Naive thymus-derived CD4-positive, alpha-beta T cell (primary cell): ENCODE measurements at regions not wholly inside any gene's neighbourhood (a gene's known extent, or its start where the extent isn't known, plus 50 kb on each side); places are given as distances from the start of the nearest gene placed in this dataset.
"Not testable (repeated sequence)": the region's sequence is repeated elsewhere in the genome, so short reads cannot be mapped to it uniquely, and the experiment has no call there.

Experiments used
- ATAC-seq: fragments of 150-1000 bp; cut with Tn5 transposase; 2 replicates; pipeline ENCODE4 v1.10.0; 2021; ENCODE audit warnings: mild to moderate bottlenecking, moderate library complexity
- CTCF ChIA-PET: fragments of 350-600 bp; sonication (Branson Sonifier 250); formaldehyde crosslinking; loops from one replicate; lab custom pipeline; 2021; ENCODE audit warnings: antibody characterized with exemption; lab: Charles Lee
- POLR2A ChIA-PET: fragments of 350-600 bp; sonication (Branson Sonifier 250); formaldehyde crosslinking; loops from one replicate; lab custom pipeline; 2021; ENCODE audit warnings: antibody characterized with exemption, inconsistent platforms; lab: Charles Lee
- DNase-seq, 9 donors: peaks; one replicate each; pipeline versions ENCODE4 v3.0.0 to v3.0.0-alpha.2; 2020 to 2022; ENCODE audit warnings: mixed read lengths in 1 of 9
- H3K27ac ChIP-seq: one replicate; pipeline ENCODE4 v1.7.0; 2013; ENCODE audit warnings: mild to moderate bottlenecking, low read depth, low read length, moderate library complexity
- H3K27me3 ChIP-seq, 2 donors: one replicate each; pipeline ENCODE4 v1.7.0; 2013; ENCODE audit warnings: low read length in 2 of 2, mild to moderate bottlenecking in 2 of 2, moderate library complexity in 2 of 2; ENCODE audit not compliant: control insufficient read depth in 2 of 2, insufficient read depth in 2 of 2
- H3K36me3 ChIP-seq, 3 experiments: 1 replicate in 2 of 3; 2 replicates in 1 of 3; pipeline ENCODE4 v1.7.0; 2013; ENCODE audit warnings: low read length in 3 of 3, mild to moderate bottlenecking in 3 of 3, moderate library complexity in 1 of 3; ENCODE audit not compliant: insufficient read depth in 3 of 3, control insufficient read depth in 2 of 3
- H3K4me1 ChIP-seq, 2 donors: one replicate each; pipeline ENCODE4 v1.7.0; 2013; ENCODE audit warnings: low read length in 2 of 2, mild to moderate bottlenecking in 2 of 2, moderate library complexity in 1 of 2; ENCODE audit not compliant: control insufficient read depth in 2 of 2, insufficient read depth in 2 of 2
- H3K4me3 ChIP-seq: 2 replicates; pipeline ENCODE4 v1.7.0; 2013; ENCODE audit warnings: mild to moderate bottlenecking, low read length
- H3K9me3 ChIP-seq, 3 experiments: 1 replicate in 2 of 3; 2 replicates in 1 of 3; pipeline ENCODE4 v1.7.0; 2013; ENCODE audit warnings: low read length in 3 of 3; ENCODE audit not compliant: control insufficient read depth in 2 of 3
- H3K27ac Mint-ChIP-seq, 9 donors: one replicate each; pipeline ENCODE4 v1.8.0; 2020 to 2022; ENCODE audit warnings: mixed read lengths in 9 of 9, mild to moderate bottlenecking in 8 of 9, moderate library complexity in 5 of 9, inconsistent platforms in 2 of 9
- H3K27me3 Mint-ChIP-seq, 5 donors: one replicate each; pipeline ENCODE4 v1.8.0; 2021 to 2022; ENCODE audit warnings: mixed read lengths in 5 of 5, mild to moderate bottlenecking in 1 of 5
- H3K36me3 Mint-ChIP-seq, 5 donors: one replicate each; pipeline ENCODE4 v1.8.0; 2020 to 2022; ENCODE audit warnings: mixed read lengths in 5 of 5, mild to moderate bottlenecking in 3 of 5, inconsistent platforms in 1 of 5
- H3K4me1 Mint-ChIP-seq, 7 donors: one replicate each; pipeline ENCODE4 v1.8.0; 2020 to 2022; ENCODE audit warnings: mixed read lengths in 7 of 7, mild to moderate bottlenecking in 3 of 7, inconsistent platforms in 1 of 7
- H3K4me3 Mint-ChIP-seq, 10 donors: one replicate each; pipeline ENCODE4 v1.8.0; 2020 to 2022; ENCODE audit warnings: mild to moderate bottlenecking in 10 of 10, mixed read lengths in 10 of 10, moderate library complexity in 6 of 10, inconsistent platforms in 2 of 10
- H3K9me3 Mint-ChIP-seq, 11 donors: one replicate each; pipeline ENCODE4 v1.8.0; 2020 to 2022; ENCODE audit warnings: mixed read lengths in 11 of 11, mild to moderate bottlenecking in 4 of 11, inconsistent platforms in 1 of 11, moderate library complexity in 1 of 11
- intact Hi-C, 2 donors: fragments of 100-400 bp; cut with micrococcal nuclease; formaldehyde crosslinking; loops; one replicate each; pipeline ENCODE4 v1.15.1; 2023

DNA sequence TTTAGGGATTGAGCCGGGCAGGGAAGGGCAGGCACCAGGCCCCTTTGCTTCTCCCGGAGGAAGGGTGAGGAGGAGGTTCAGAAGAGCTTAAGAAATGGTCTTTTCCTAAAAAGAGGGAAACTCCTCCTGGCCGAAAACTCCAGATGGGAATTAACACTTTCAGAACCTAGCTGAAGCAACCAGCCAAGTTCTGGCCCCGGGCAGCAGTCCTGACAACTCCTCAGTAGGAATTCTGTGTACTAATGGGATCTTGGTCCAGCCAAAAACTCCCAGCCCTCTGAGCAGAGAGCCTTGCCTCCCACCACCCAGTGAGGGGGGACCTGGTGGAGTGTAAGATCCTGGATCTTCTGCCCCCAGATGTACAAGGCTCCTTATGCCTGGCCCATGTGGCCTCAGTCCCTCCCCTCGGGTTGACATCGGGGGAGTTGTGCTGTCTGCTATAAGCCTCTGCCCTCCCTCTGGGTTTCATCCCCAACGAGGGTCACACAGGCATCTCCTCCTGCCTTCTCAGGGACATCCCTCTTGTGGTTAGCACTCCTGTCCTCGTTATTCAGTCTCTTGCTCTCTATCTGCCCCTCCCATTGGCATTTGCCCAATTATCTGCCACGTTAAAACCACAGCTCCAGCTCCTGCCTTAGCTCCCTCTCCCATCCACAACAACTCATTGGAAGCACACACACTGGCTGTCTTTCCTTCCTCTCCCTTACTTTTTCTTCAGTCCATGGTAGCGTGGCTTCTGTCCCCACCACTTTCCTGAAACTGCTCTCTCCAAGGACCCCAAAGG lies 184.6 kb downstream of the CYP26B1 start:
- ATAC-seq (no peak), DNase-seq (no peak)
- no peak overlapping the region for H3K4me3 ChIP-seq
- POLR2A ChIA-PET = no interaction called here
- peaks cover 0 to 3% of the 10 kb centered on the region in 2 donors for H3K27me3 ChIP-seq
- H3K9me3 ChIP-seq = no peaks in the 10 kb centered on the region
- Mint-ChIP-seq H3K27me3 (peaks cover 0 to 29% (median 9%) of the 10 kb centered on the region in 5 donors), H3K4me3 (no peak overlapping the region), H3K36me3 (no peaks in the 10 kb centered on the region), H3K9me3 (peaks cover 0 to 23% (median 15%) of the 10 kb centered on the region in 11 donors), H3K4me1 (no peaks in the 10 kb centered on the region), H3K27ac (no peak overlapping the region)
- CTCF ChIA-PET = no interaction called here
- no peaks in the 10 kb centered on the region for H3K36me3 ChIP-seq
- no peak overlapping the region for H3K27ac ChIP-seq
- intact Hi-C loops = no loop called here
- H3K4me1 ChIP-seq = no peaks in the 10 kb centered on the region

DNA sequence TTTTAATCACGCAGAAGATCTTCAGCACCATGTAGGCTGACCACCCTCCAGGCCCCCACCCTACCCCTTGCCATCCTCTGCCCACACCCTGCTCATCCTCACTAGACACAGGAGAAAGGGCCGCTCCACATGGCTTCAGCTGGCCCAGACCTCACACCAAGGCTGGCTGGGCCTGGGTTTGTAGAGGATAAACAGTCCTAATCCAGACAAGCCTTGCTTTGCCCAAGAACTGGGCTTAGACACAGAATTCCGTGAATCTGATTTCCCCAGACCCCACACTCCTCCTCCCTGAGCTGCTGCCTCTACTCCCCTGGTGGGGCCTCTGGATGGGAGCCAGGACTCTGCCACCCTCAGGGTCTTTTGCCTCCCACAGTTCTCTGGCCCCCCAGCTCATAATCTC lies 185.3 kb downstream of the CYP26B1 start:
- H3K27ac Mint-ChIP-seq = no peak overlapping the region
- Histone ChIP-seq H3K27me3 (peaks cover 0 to 3% of the 10 kb centered on the region in 2 donors), H3K27ac (no peak overlapping the region), H3K4me3 (no peak overlapping the region), H3K36me3 (no peaks in the 10 kb centered on the region), H3K9me3 (no peaks in the 10 kb centered on the region), H3K4me1 (no peaks in the 10 kb centered on the region)
- no peaks in the 10 kb centered on the region for H3K4me1 Mint-ChIP-seq
- H3K4me3 Mint-ChIP-seq = no peak overlapping the region
- H3K27me3 Mint-ChIP-seq = peaks cover 0 to 23% (median 9%) of the 10 kb centered on the region in 5 donors
- ChIA-PET CTCF (no interaction called here), POLR2A (no interaction called here)
- intact Hi-C loops = no loop called here
- H3K36me3 Mint-ChIP-seq = no peaks in the 10 kb centered on the region
- H3K9me3 Mint-ChIP-seq = peaks cover 0 to 28% (median 15%) of the 10 kb centered on the region in 11 donors
- ATAC-seq (no peak), DNase-seq (no peak)

DNA sequence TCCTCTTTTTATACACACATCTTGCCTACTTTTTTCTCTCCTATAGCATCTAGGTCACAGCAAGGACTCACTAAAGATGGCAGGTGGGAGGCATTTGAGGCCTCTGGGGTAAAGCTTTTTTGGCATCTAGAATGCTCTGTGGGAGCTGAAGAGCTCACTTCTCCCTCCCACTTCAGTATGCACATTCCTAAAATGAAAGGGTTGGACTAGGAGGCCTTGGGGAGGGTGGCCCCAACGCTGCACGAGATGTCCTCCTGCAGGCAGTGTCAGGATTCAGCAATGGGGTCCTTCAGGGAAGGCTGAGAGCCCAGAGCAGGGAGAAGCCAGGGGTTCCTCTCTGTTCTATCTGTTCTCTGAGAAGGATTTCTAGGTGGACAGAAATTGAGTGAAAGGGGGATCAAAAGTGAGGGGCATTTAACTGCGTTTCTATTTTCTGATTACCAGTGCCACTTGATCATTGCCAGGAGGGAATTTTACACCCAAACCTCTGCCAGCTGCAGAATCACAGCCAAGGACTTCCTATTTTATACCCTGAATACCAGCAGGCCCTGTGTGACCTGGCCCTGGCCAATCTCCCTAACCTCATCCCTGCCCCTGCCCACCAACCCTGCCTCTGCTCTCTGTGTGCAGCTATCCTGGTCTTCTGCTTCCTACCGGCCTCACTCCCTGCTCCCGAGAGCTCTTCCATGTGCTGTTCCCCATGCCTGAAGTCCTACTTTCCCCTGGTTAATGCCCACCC lies 186.2 kb downstream of the CYP26B1 start:
- peaks cover 0 to 3% of the 10 kb centered on the region in 2 donors for H3K27me3 ChIP-seq
- Mint-ChIP-seq H3K4me1 (no peaks in the 10 kb centered on the region), H3K27me3 (peaks cover 0 to 16% (median 5%) of the 10 kb centered on the region in 5 donors), H3K27ac (no peak overlapping the region), H3K36me3 (no peaks in the 10 kb centered on the region), H3K4me3 (no peak overlapping the region), H3K9me3 (peaks cover 2 to 36% (median 19%) of the 10 kb centered on the region in 11 donors)
- no peak for DNase-seq
- no peaks in the 10 kb centered on the region for H3K4me1 ChIP-seq
- POLR2A ChIA-PET = no interaction called here
- no peaks in the 10 kb centered on the region for H3K36me3 ChIP-seq
- H3K4me3 ChIP-seq = no peak overlapping the region
- intact Hi-C loops = no loop called here
- no peak overlapping the region for H3K27ac ChIP-seq
- CTCF ChIA-PET = no interaction called here
- ATAC-seq = no peak
- H3K9me3 ChIP-seq = no peaks in the 10 kb centered on the region

DNA sequence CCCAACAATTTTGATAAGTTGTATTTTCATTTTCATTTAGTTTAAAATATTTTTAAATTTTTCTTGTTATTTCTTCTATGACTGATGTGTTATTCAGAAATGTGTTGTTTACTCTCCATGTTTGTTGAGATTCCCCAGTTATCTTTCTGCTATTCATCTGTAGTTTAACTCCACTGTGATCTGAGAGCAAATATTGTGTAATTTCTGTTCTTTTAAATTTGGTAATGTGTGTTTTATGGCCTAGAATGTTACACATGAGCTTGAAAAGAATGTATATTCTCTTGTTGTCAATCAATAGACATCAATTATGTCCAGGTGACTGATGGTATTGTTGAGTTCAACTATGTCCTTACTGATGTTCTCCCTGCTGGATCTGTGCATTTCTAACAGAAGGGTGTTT lies 188.2 kb downstream of the CYP26B1 start:
- ATAC-seq (no peak), DNase-seq (no peak)
- H3K27ac Mint-ChIP-seq = no peak overlapping the region
- ChIA-PET CTCF (no interaction called here), POLR2A (no interaction called here)
- Histone ChIP-seq H3K4me1 (no peaks in the 10 kb centered on the region), H3K36me3 (no peaks in the 10 kb centered on the region), H3K27ac (no peak overlapping the region), H3K4me3 (no peak overlapping the region), H3K27me3 (peaks cover 0 to 3% of the 10 kb centered on the region in 2 donors), H3K9me3 (no peaks in the 10 kb centered on the region)
- H3K4me3 Mint-ChIP-seq = no peak overlapping the region
- intact Hi-C loops = no loop called here
- no peaks in the 10 kb centered on the region for H3K36me3 Mint-ChIP-seq
- H3K9me3 Mint-ChIP-seq = peaks cover 2 to 44% (median 20%) of the 10 kb centered on the region in 11 donors
- no peaks in the 10 kb centered on the region for H3K4me1 Mint-ChIP-seq
- H3K27me3 Mint-ChIP-seq = peaks cover 0 to 14% (median 5%) of the 10 kb centered on the region in 5 donors

GRCh38 chr2:71958426-71958825 lies 189.2 kb downstream of the CYP26B1 start:
- CTCF ChIA-PET, DNase-seq, H3K9me3 ChIP-seq, H3K4me3 ChIP-seq, POLR2A ChIA-PET, H3K27ac Mint-ChIP-seq, H3K4me1 ChIP-seq, H3K36me3 ChIP-seq, H3K27ac ChIP-seq, H3K4me3 Mint-ChIP-seq, intact Hi-C loops, H3K27me3 ChIP-seq, H3K36me3 Mint-ChIP-seq, H3K4me1 Mint-ChIP-seq, ATAC-seq: not testable (repeated sequence)
- peaks cover 0 to 14% (median 9%) of the 10 kb centered on the region in 5 donors for H3K27me3 Mint-ChIP-seq
- peaks cover 2 to 44% (median 20%) of the 10 kb centered on the region in 11 donors for H3K9me3 Mint-ChIP-seq

DNA sequence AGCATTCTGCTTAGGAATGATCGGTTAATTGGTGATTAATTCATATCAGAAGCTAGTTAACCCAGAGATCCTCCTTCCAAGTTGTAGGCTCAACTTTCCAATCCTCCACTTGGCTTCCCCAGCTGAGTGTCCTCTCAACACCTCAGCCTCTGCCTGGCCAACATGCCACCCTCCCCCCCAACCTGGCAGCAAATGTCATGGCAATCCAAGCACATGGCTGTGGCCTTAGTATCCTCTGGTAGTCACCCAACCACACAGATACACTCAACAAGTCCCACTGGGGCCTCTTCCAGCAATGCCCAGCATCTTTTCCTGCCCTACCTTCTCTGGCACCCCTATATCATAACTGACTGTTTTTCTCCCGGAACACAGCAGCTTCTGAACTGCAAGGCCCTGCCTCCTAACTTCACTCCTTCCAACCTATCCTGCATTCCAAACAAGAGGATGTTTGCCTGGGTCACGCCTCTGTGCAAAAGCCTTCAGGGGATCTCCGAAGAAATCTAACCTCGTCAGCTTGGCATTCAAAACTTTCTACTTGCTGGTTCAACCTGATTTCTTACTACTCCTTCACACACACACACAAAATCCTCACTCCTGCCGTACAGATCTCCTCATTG lies 195.0 kb downstream of the CYP26B1 start:
- ChIA-PET CTCF (no interaction called here), POLR2A (no interaction called here)
- Histone ChIP-seq H3K4me1 (no peaks in the 10 kb centered on the region), H3K9me3 (no peaks in the 10 kb centered on the region), H3K27ac (no peak overlapping the region), H3K27me3 (no peaks in the 10 kb centered on the region), H3K4me3 (no peak overlapping the region), H3K36me3 (no peaks in the 10 kb centered on the region)
- H3K9me3 Mint-ChIP-seq = peaks cover 2 to 20% (median 11%) of the 10 kb centered on the region in 11 donors
- H3K27ac Mint-ChIP-seq = no peak overlapping the region
- intact Hi-C loops = no loop called here
- peaks cover 0 to 26% (median 10%) of the 10 kb centered on the region in 5 donors for H3K27me3 Mint-ChIP-seq
- ATAC-seq = no peak
- no peak for DNase-seq
- no peaks in the 10 kb centered on the region for H3K4me1 Mint-ChIP-seq
- H3K4me3 Mint-ChIP-seq = no peak overlapping the region
- H3K36me3 Mint-ChIP-seq = no peaks in the 10 kb centered on the region
